Endothelial cell (in vitro differentiated cells): ENCODE measurements at regions not wholly inside any gene's neighbourhood (a gene's known extent, or its start where the extent isn't known, plus 50 kb on each side); places are given as distances from the start of the nearest gene placed in this dataset.

Source experiments
- DNase-seq: peaks from one replicate; pipeline ENCODE4 v3.0.0; 2021; ENCODE audit warnings: low spot score
- H3K27ac Mint-ChIP-seq: one replicate; pipeline ENCODE4 v1.8.0; 2021; ENCODE audit warnings: mixed read lengths, inconsistent platforms; ENCODE audit not compliant: unreplicated experiment
- H3K27me3 Mint-ChIP-seq: one replicate; pipeline ENCODE4 v1.8.0; 2021; ENCODE audit warnings: mild to moderate bottlenecking, moderate library complexity, mixed read lengths, inconsistent platforms; ENCODE audit not compliant: unreplicated experiment
- H3K36me3 Mint-ChIP-seq: one replicate; pipeline ENCODE4 v1.8.0; 2021; ENCODE audit warnings: mild to moderate bottlenecking, low read depth, mixed read lengths, inconsistent platforms; ENCODE audit not compliant: unreplicated experiment
- H3K4me1 Mint-ChIP-seq: one replicate; pipeline ENCODE4 v1.8.0; 2021; ENCODE audit warnings: mild to moderate bottlenecking, mixed read lengths, inconsistent platforms; ENCODE audit not compliant: unreplicated experiment
- H3K4me3 Mint-ChIP-seq: one replicate; pipeline ENCODE4 v1.8.0; 2021; ENCODE audit warnings: mild to moderate bottlenecking, mixed read lengths, inconsistent platforms; ENCODE audit not compliant: unreplicated experiment
- H3K9me3 Mint-ChIP-seq: one replicate; pipeline ENCODE4 v1.8.0; 2021; ENCODE audit warnings: mixed read lengths, inconsistent platforms; ENCODE audit not compliant: unreplicated experiment
- CTCF ChIP-seq: fragments of 200-600 bp; sonication (generic); IDR thresholded peaks from one replicate; pipeline ENCODE4 v1.5.0; 2021; ENCODE audit warnings: antibody characterized with exemption; ENCODE audit not compliant: unreplicated experiment

GRCh38 chr17:79473876-79474440, 136.9 kb downstream of the RBFOX3 start:
- no peak for DNase-seq
- no peaks in the 10 kb centered on the region for H3K4me1 Mint-ChIP-seq
- peaks cover 1% of the 10 kb centered on the region for H3K27me3 Mint-ChIP-seq
- H3K27ac Mint-ChIP-seq, result no peak overlapping the region
- no peaks in the 10 kb centered on the region for H3K36me3 Mint-ChIP-seq
- no peaks in the 10 kb centered on the region for H3K9me3 Mint-ChIP-seq
- TF ChIP-seq CTCF, result no peak
- no peak overlapping the region for H3K4me3 Mint-ChIP-seq

- no peaks in the 10 kb centered on the region for H3K4me1 Mint-ChIP-seq
- H3K9me3 Mint-ChIP-seq, result no peaks in the 10 kb centered on the region
- TF ChIP-seq CTCF, result no peak
- no peaks in the 10 kb centered on the region for H3K36me3 Mint-ChIP-seq
- no peak overlapping the region for H3K27ac Mint-ChIP-seq
- no peak for DNase-seq
- peaks cover 1% of the 10 kb centered on the region for H3K27me3 Mint-ChIP-seq
- H3K4me3 Mint-ChIP-seq, result no peak overlapping the region
These were observed 137.6 kb downstream of the RBFOX3 start for GRCh38 chr17:79473111-79473875.

GRCh38 chr17:79470754-79471153, 140.1 kb downstream of the RBFOX3 start:
- no peak overlapping the region for H3K27ac Mint-ChIP-seq
- H3K4me1 Mint-ChIP-seq, result no peaks in the 10 kb centered on the region

GRCh38 chr17:79469646-79470045, 141.2 kb downstream of the RBFOX3 start:
- no peaks in the 10 kb centered on the region for H3K4me1 Mint-ChIP-seq

More at GRCh38 chr17:79470754-79471153, 140.1 kb downstream of the RBFOX3 start:
- TF ChIP-seq CTCF, result no peak
- Mint-ChIP-seq H3K27me3 (peaks cover 1% of the 10 kb centered on the region), H3K9me3 (no peaks in the 10 kb centered on the region), H3K4me3 (no peak overlapping the region), H3K36me3 (no peaks in the 10 kb centered on the region)
- no peak for DNase-seq

More at GRCh38 chr17:79469646-79470045, 141.2 kb downstream of the RBFOX3 start:
- no peak for TF ChIP-seq CTCF
- no peak for DNase-seq
- H3K4me3 Mint-ChIP-seq, result no peak overlapping the region
- H3K9me3 Mint-ChIP-seq, result no peaks in the 10 kb centered on the region
- H3K36me3 Mint-ChIP-seq, result no peaks in the 10 kb centered on the region
- H3K27me3 Mint-ChIP-seq, result peaks cover 4% of the 10 kb centered on the region
- H3K27ac Mint-ChIP-seq, result no peak overlapping the region
